ENCODE measurements at regions not wholly inside any gene's neighbourhood (a gene's known extent, or its start where the extent isn't known, plus 50 kb on each side); places are given as distances from the start of the nearest gene placed in this dataset. TPM values are rescaled to one million over a fixed set of nuclear protein-coding genes. Genes with fewer than 3 reads are reported as not detected.

Small RNAs in the stretch of these regions (microRNA-seq; reads per million reads assigned to microRNA genes)
- 0 reads per million in 2 experiments for gene MIR4283-2 (ENCODE audit: borderline microRNAs expressed in 2 of 2, borderline number of aligned reads in 2 of 2, borderline replicate concordance in 1 of 2)

Small RNAs in the stretch of these regions (small RNA-seq; reads per million reads assigned to genes)
- not detected for gene MIR4283-2 (ENCODE audit: insufficient read depth)
